ENCODE measurements at regions not wholly inside any gene's neighbourhood (a gene's known extent, or its start where the extent isn't known, plus 50 kb on each side); places are given as distances from the start of the nearest gene placed in this dataset.

DNA sequence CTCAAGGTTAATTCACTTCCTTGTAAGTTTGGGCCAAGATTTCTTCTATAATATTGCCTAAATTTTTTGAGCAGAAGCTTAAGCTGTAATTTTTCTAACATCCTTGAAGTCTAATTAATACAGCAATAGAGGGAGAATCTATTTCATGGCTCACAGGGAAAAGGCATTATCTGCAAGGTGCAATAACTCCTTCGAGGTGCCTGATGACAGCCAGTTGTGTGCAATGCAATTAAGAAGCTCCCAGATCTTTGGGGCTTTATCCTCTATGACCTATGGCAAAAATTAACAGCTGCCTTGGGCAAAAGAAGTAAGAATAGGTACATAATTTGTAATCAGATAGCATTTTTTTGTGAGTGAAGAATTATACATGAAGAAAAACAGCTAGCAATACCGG, 554.6 kb upstream of the SALL3 start:
- Histone ChIP-seq H3K27me3 (replicated peaks in 1 of 7) (peaks cover 0 to 9% (median 0%) of the 10 kb centered on the region in 7 donors), H3K36me3 (no peaks in the 10 kb centered on the region), H3K9me3 (peaks cover 0 to 5% (median 0%) of the 10 kb centered on the region in 8 donors), H3K4me1 (peaks cover 0 to 8% (median 0%) of the 10 kb centered on the region in 6 donors), H3K27ac (no peak overlapping the region), H3K4me3 (no peak overlapping the region)
- no peak for DNase-seq
- intact Hi-C loops (cut with DNase I; ENCODE audit: low total_unique reads) = no loop called here
- TF ChIP-seq, protein P1, sequence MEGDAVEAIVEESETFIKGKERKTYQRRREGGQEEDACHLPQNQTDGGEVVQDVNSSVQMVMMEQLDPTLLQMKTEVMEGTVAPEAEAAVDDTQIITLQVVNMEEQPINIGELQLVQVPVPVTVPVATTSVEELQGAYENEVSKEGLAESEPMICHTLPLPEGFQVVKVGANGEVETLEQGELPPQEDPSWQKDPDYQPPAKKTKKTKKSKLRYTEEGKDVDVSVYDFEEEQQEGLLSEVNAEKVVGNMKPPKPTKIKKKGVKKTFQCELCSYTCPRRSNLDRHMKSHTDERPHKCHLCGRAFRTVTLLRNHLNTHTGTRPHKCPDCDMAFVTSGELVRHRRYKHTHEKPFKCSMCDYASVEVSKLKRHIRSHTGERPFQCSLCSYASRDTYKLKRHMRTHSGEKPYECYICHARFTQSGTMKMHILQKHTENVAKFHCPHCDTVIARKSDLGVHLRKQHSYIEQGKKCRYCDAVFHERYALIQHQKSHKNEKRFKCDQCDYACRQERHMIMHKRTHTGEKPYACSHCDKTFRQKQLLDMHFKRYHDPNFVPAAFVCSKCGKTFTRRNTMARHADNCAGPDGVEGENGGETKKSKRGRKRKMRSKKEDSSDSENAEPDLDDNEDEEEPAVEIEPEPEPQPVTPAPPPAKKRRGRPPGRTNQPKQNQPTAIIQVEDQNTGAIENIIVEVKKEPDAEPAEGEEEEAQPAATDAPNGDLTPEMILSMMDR (IDR thresholded peaks at IDR 0.05 in 8 of 11, conservative IDR thresholded peaks at IDR 0.05 in 3 of 11) = no peak
- TF ChIP-seq POLR2AphosphoS5 (IDR thresholded peaks at IDR 0.05) (no peak), POLR2A (IDR thresholded peaks at IDR 0.05) (no peak)
- 75 to 89% (median 82%) methylated on average over 2 of the region's 2 CpGs for WGBS, 5 donors

DNA sequence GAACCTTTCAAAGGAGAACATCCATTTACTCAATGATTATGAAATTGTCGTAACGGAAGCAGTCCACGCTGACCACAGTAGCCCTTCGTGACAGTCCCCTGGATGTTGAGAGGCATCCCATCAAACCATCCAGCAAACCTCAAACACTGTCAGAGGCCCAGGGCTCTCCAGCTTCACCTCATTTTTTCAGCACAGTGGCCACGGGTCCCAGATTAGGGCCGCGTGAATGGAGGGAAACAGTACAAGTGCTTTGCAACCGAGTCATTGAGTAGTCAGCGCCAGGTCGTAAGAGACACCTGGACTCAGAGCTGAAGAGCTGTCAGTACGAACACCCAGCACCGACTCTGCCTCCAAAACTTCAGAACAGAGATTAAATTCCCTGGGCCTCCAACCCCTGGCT, 552.5 kb upstream of the SALL3 start:
- H3K27ac ChIP-seq = no peak overlapping the region
- TF ChIP-seq, protein P1 (IDR thresholded peaks at IDR 0.05 in 8 of 11, conservative IDR thresholded peaks at IDR 0.05 in 3 of 11) = no peak
- peaks cover 0 to 7% (median 0%) of the 10 kb centered on the region in 8 donors for H3K9me3 ChIP-seq
- DNase-seq = no peak
- no peaks in the 10 kb centered on the region for H3K36me3 ChIP-seq
- intact Hi-C loops (cut with DNase I; ENCODE audit: low total_unique reads) = no loop called here
- peaks cover 0 to 3% (median 0%) of the 10 kb centered on the region in 7 donors for H3K27me3 ChIP-seq (replicated peaks in 1 of 7)
- peaks cover 0 to 8% (median 0%) of the 10 kb centered on the region in 6 donors for H3K4me1 ChIP-seq
- WGBS, 5 donors = 91 to 98% (median 94%) methylated on average over 12 of the region's 12 CpGs
- H3K4me3 ChIP-seq = no peak overlapping the region

DNA sequence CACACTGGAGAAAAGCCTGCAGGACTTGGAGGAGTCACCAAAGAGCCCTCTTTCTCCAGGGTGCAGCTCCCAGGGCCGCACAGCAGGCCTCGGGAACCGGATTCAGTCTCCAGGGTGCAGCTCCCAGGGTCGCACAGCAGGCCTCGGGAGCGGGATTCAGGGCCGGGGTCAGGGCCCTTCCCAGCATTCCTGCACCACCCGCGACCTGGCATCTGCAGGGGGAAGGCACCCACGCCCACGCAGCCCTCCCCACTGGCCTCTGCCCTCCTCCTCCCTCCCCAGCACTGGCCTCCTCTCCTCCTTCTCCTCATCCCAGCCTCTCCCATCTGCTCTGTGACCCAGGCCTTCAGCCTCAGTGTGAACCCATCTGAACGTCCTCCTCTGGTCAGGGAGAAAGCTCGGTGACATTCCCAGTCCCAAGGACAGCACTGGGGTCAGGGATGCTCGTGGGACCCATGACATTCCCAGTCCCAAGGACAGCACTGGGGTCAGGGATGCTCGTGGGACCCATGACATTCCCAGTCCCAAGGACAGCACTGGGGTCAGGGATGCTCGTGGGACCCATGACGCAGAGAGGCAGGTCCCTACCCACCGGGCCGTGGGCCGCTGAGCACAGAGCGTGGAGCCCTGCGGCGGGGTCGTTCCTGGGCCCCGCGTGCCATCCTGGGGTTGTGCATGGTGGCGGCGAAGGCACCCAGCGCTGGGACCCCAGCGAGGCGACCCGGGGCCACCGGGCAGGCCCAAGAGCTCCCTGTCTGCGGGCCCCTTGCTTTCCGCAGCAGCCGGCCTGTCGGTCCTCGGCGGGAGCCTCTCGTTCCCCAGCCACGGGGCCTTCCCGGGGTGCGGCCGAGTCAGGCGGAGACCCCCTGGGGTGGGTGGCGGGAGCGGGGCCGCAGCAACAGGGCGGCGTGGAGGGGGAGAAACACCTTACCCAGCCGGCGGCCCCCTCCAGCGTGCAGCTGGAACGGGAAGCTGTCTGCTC, 550.2 kb upstream of the SALL3 start:
- Histone ChIP-seq H3K27ac (no peak overlapping the region), H3K36me3 (no peaks in the 10 kb centered on the region), H3K4me3 (no peak overlapping the region), H3K9me3 (peaks cover 0 to 11% (median 0%) of the 10 kb centered on the region in 8 donors), H3K27me3 (replicated peaks in 1 of 7) (no peaks in the 10 kb centered on the region), H3K4me1 (peaks cover 0 to 8% (median 0%) of the 10 kb centered on the region in 6 donors)
- peak; percentile 56 for DNase-seq
- no peak for TF ChIP-seq POLR2A (IDR thresholded peaks at IDR 0.05)
- TF ChIP-seq, protein P1 (IDR thresholded peaks at IDR 0.05 in 8 of 11, conservative IDR thresholded peaks at IDR 0.05 in 3 of 11) = no peak
- intact Hi-C loops (cut with DNase I; ENCODE audit: low total_unique reads) = no loop called here
- WGBS, 5 donors = 89 to 94% (median 93%) methylated on average over 32 to 54 of the region's 54 CpGs

DNA sequence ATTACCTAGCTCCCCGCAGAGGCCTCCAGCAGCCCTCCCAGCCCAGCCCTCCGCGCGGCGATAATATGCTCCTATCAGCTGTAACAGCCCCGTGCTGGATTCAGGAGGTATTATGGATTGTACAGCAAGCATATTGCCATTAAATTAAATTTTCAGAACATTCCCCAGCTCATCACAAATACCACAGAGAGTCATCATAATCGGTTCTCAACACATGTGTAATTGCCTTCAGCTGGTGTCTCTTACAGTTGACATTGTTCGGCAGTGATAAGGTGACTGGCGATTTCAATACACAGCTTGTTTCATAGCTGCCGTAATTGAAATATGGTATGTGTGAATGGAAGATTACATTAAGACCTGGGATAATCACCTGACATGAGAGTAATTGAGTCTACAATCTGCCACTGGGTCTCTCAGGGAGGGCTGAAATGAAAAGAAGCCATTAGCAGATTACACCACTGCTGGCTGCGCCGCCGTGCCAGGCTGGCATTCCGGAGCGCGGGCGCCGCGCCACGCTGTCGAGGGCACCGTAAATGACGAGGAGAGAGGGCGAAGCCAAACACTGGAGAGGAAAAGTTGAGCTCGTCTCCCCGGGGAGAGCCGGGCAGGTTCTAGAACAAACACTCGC, 549.4 kb upstream of the SALL3 start:
- H3K36me3 ChIP-seq = no peaks in the 10 kb centered on the region
- intact Hi-C loops (cut with DNase I; ENCODE audit: low total_unique reads) = no loop called here
- no peak overlapping the region for H3K4me3 ChIP-seq
- H3K27ac ChIP-seq = no peak overlapping the region
- peak; percentile 58 for DNase-seq
- peaks cover 0 to 11% (median 0%) of the 10 kb centered on the region in 8 donors for H3K9me3 ChIP-seq
- no peaks in the 10 kb centered on the region for H3K27me3 ChIP-seq (replicated peaks in 1 of 7)
- peaks cover 0 to 8% (median 0%) of the 10 kb centered on the region in 6 donors for H3K4me1 ChIP-seq
- WGBS, 5 donors = 94 to 97% (median 96%) methylated on average over 28 of the region's 28 CpGs
- TF ChIP-seq POLR2A (IDR thresholded peaks at IDR 0.05) (no peak), POLR2AphosphoS5 (IDR thresholded peaks at IDR 0.05) (no peak)
- TF ChIP-seq, protein P1 (IDR thresholded peaks at IDR 0.05 in 8 of 11, conservative IDR thresholded peaks at IDR 0.05 in 3 of 11) = no peak

All from spleen (tissue), 11 donors.